ENCODE measurements at regions not wholly inside any gene's neighbourhood (a gene's known extent, or its start where the extent isn't known, plus 50 kb on each side); places are given as distances from the start of the nearest gene placed in this dataset.

- TF ChIP-seq POLR2AphosphoS5 (IDR thresholded peaks at IDR 0.05) (no peak), CTCF (IDR thresholded peaks at IDR 0.05) (no peak), POLR2A (IDR thresholded peaks at IDR 0.05) (no peak)
Observed at GRCh38 chr11:110808248-110808647, 96.0 kb upstream of the ARHGAP20 start.

Data from suprapubic skin (tissue), 4 donors.